HG02852 (cell line): ENCODE measurements at regions not wholly inside any gene's neighbourhood (a gene's known extent, or its start where the extent isn't known, plus 50 kb on each side); places are given as distances from the start of the nearest gene placed in this dataset.
A peak's percentile ranks its signal among the peaks of the same experiment; 100 is the strongest.
"Not testable (repeated sequence)": the region's sequence is repeated elsewhere in the genome, so short reads cannot be mapped to it uniquely, and the experiment has no call there.

Experiments
- ATAC-seq: cut with Tn5 transposase; IDR thresholded peaks from one replicate; pipeline ENCODE4 v1.9.1; 2021; ENCODE audit warnings: mild to moderate bottlenecking, moderate library complexity; ENCODE audit not compliant: unreplicated experiment

- ATAC-seq: no peak
Measured at GRCh38 chr3:82423268-82424030, 662.0 kb upstream of the GBE1 start.

- peak; percentile 77 for ATAC-seq
Measured at GRCh38 chr3:82416830-82417229, 655.4 kb upstream of the GBE1 start.

- no peak for ATAC-seq
Measured at GRCh38 chr3:82416349-82416748, 654.9 kb upstream of the GBE1 start.

- no peak for ATAC-seq
Measured at GRCh38 chr3:82413171-82413570, 651.7 kb upstream of the GBE1 start.

- ATAC-seq: no peak
Measured at GRCh38 chr3:82410366-82410765, 648.9 kb upstream of the GBE1 start.

GRCh38 chr3:82409842-82410241, 648.4 kb upstream of the GBE1 start:
- ATAC-seq: no peak

GRCh38 chr3:82392203-82392775, 630.8 kb upstream of the GBE1 start:
- ATAC-seq: no peak

- ATAC-seq: no peak
Measured at GRCh38 chr3:82390868-82391267, 629.4 kb upstream of the GBE1 start.

- ATAC-seq: no peak
Measured at GRCh38 chr3:82386647-82387046, 625.2 kb upstream of the GBE1 start.

GRCh38 chr3:82384181-82384580, 622.7 kb upstream of the GBE1 start:
- ATAC-seq: no peak

- ATAC-seq: no peak
Measured at GRCh38 chr3:82382831-82383230, 621.4 kb upstream of the GBE1 start.

- ATAC-seq: no peak
Measured at GRCh38 chr3:82378392-82378791, 616.9 kb upstream of the GBE1 start.

GRCh38 chr3:82376883-82377282, 615.4 kb upstream of the GBE1 start:
- no peak for ATAC-seq

GRCh38 chr3:82373833-82374232, 612.4 kb upstream of the GBE1 start:
- not testable (repeated sequence) for ATAC-seq

- ATAC-seq: no peak
Measured at GRCh38 chr3:82364827-82365226, 603.4 kb upstream of the GBE1 start.

GRCh38 chr3:82363131-82363530, 601.7 kb upstream of the GBE1 start:
- ATAC-seq: no peak

GRCh38 chr3:82355228-82355627, 593.8 kb upstream of the GBE1 start:
- ATAC-seq: no peak

- ATAC-seq: no peak
Measured at GRCh38 chr3:82354228-82354627, 592.8 kb upstream of the GBE1 start.

GRCh38 chr3:82353306-82354171, 592.1 kb upstream of the GBE1 start:
- no peak for ATAC-seq

GRCh38 chr3:82347585-82347984, 586.1 kb upstream of the GBE1 start:
- no peak for ATAC-seq

GRCh38 chr3:82342521-82342920, 581.1 kb upstream of the GBE1 start:
- no peak for ATAC-seq

GRCh38 chr3:82329300-82329699, 567.9 kb upstream of the GBE1 start:
- ATAC-seq: no peak
